Astrocyte of the spinal cord (primary cell): ENCODE measurements at regions not wholly inside any gene's neighbourhood (a gene's known extent, or its start where the extent isn't known, plus 50 kb on each side); places are given as distances from the start of the nearest gene placed in this dataset.
A peak's percentile ranks its signal among the peaks of the same experiment; 100 is the strongest.
"Not testable (repeated sequence)": the region's sequence is repeated elsewhere in the genome, so short reads cannot be mapped to it uniquely, and the experiment has no call there.

Source experiments
- DNase-seq: peaks from one replicate; pipeline ENCODE4 v3.0.0; 2011; ENCODE audit warnings: low read depth, low spot score
- H3K4me3 ChIP-seq: 2 replicates; pipeline ENCODE4 v1.5.1; 2011; ENCODE audit warnings: low read depth, mild to moderate bottlenecking, low read length, moderate library complexity
- CTCF ChIP-seq: IDR thresholded peaks from 2 replicates; pipeline ENCODE4 v1.5.1; 2012; ENCODE audit warnings: low read depth, mild to moderate bottlenecking, low read length, inconsistent platforms
- in situ Hi-C: cut with HindIII; loops from 2 replicates; pipeline ENCODE4 v1.10.0; 2017; ENCODE audit warnings: low sequenced_read_pairs

GRCh38 chr5:99176186-99176585 lies 247.4 kb upstream of the CHD1 start:
- no peak for DNase-seq
- no peak for TF ChIP-seq CTCF
- no peak overlapping the region for H3K4me3 ChIP-seq
- in situ Hi-C loops = no loop called here

- DNase-seq = peak; percentile 62
- peak; percentile 52 for TF ChIP-seq CTCF
Observed at GRCh38 chr5:99169309-99169708, 240.5 kb upstream of the CHD1 start.

GRCh38 chr5:99161538-99161937 lies 232.7 kb upstream of the CHD1 start:
- H3K4me3 ChIP-seq, in situ Hi-C loops, DNase-seq: not testable (repeated sequence)

More at GRCh38 chr5:99169309-99169708, 240.5 kb upstream of the CHD1 start:
- in situ Hi-C loops = no loop called here
- H3K4me3 ChIP-seq = no peak overlapping the region

GRCh38 chr5:99156688-99157087 lies 227.9 kb upstream of the CHD1 start:
- DNase-seq = no peak
- in situ Hi-C loops = no loop called here
- H3K4me3 ChIP-seq = no peak overlapping the region
- no peak for TF ChIP-seq CTCF

- DNase-seq, H3K4me3 ChIP-seq, in situ Hi-C loops: not testable (repeated sequence)
Observed at GRCh38 chr5:99143283-99143795, 214.5 kb upstream of the CHD1 start.

- no peak for DNase-seq
- in situ Hi-C loops = no loop called here
- no peak for TF ChIP-seq CTCF
- no peak overlapping the region for H3K4me3 ChIP-seq
Observed at GRCh38 chr5:99141534-99142128, 212.8 kb upstream of the CHD1 start.

- in situ Hi-C loops = no loop called here
- DNase-seq = no peak
- no peak for TF ChIP-seq CTCF
Observed at GRCh38 chr5:99138911-99139310, 210.1 kb upstream of the CHD1 start.

GRCh38 chr5:99133921-99134320 lies 205.1 kb upstream of the CHD1 start:
- no peak overlapping the region for H3K4me3 ChIP-seq
- in situ Hi-C loops = no loop called here
- no peak for DNase-seq
- no peak for TF ChIP-seq CTCF

More at GRCh38 chr5:99138911-99139310, 210.1 kb upstream of the CHD1 start:
- H3K4me3 ChIP-seq = no peak overlapping the region
